GM19468 (cell line): ENCODE measurements at regions not wholly inside any gene's neighbourhood (a gene's known extent, or its start where the extent isn't known, plus 50 kb on each side); places are given as distances from the start of the nearest gene placed in this dataset.
"Not testable (repeated sequence)": the region's sequence is repeated elsewhere in the genome, so short reads cannot be mapped to it uniquely, and the experiment has no call there.

Experiments used
- ATAC-seq: cut with Tn5 transposase; IDR thresholded peaks from one replicate; pipeline ENCODE4 v1.9.1; 2021; ENCODE audit warnings: mild to moderate bottlenecking, moderate library complexity, moderate number of reproducible peaks; ENCODE audit not compliant: unreplicated experiment; ENCODE audit errors: extremely low read depth

DNA sequence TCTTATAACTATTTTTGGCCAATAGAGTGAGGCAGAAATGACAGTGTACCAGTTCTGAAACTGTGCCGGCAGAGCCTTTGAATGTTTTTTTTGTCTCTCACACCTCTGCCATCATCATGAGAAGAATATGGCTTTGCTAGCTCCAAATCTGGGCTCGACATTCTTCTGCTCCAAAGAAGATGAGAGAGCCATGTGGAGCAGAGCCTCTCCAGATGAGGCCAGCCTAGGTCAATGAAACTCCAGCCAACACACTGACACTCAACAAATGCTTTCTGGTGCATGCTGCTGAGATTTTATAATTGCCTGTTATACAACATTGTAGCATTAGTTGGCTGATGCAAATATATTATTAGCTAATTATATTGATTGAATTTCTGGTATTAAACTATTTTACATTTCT lies 154.7 kb downstream of the SLC38A4 start:
- ATAC-seq = no peak

DNA sequence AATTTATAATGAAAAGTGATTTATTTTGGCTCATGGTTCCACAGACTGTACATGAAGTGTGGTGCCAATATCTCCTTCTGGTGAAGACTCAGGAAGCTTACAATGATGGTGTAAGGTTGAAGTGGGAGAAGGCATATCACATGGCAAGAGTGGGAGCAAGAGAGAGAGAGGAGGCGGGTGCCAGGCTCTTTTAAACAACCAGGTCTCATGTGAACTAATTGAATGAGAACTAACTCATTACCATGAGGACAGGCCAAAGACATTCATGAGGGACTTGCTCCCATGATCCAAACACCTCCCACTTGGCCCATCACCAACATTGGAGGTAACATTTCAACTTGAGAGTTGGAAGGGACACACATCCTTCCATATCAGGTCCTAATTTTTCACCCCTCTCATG lies 155.2 kb downstream of the SLC38A4 start:
- ATAC-seq = no peak

DNA sequence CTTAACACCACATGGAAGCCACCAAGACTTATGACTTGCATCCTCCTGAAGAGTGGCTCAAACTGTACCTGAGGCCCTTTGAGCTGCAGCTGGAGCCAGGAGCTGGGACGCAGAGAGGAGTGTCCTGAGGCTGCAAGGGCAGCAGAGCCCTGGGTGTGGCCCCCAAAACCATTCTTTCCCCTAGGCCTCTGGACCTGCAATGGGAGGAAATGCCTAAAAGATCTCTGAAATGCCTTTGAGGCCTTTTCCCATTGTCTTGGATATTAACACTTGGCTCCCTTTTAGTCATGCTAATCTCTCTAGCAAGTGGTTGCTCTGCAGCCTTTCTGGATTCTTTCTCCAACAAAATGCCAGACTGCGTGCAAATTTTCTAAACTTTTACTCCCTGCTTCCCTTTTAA lies 156.1 kb downstream of the SLC38A4 start:
- ATAC-seq = no peak

DNA sequence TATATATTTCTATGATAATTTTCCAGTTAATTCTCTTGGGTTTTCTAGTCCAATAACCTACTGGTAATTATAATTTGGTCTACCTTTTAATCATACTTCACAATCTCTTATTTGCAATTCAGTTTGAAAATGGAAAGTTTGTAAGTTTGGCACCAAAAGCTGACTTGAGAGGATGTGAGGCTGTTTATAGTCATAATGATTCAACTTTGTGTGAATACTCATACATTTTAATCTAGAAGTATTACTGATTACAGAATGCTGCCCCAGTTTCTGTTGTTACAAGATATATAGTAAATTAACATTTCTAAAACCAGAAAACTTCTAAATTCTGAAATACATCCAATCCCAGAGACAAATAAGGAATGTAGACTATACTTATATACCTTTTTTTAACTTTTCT lies 158.2 kb downstream of the SLC38A4 start:
- no peak for ATAC-seq

DNA sequence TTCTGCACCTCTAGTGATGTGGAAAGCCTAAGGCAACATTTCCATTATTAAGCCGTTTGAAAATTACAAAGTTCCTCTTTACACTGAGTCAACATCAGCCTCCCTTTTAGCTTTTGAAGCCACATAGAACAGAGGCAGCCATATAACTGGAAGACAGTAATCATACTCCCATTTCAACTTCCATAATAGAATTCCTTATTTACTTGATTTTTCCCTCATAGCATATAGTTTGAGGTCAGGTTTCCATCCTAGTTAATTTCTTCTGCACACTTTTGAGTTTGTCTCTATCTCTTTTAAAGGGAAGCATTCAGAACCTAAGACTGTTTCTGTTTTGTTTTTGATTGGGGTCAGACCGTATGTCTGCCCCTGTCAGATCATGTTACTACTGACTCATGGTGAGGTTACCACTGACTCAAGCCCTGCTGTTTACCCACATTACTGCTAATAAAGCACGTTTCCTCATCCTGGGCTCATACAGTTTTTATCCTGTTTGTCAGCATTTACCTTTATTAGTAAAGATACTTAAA lies 161.0 kb downstream of the SLC38A4 start:
- ATAC-seq = no peak

DNA sequence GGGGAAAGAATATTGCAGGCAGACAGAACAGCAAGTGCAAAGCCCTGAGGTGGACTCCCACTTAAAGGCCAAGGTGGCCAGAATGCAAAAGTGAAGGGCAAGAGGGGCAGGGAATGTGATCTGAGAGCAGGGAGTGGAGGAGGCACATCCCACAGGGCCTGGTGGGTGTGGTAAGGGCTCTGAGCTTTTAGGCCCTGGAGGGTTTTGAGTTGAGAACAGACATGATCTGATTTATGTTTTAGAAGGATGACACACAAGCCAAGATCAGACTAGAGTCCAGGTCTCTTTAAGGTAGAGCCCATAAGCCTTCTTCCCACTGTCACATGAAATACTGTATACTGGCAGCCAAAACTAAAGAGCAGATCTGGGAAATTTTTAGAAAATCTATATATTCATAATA lies 162.5 kb downstream of the SLC38A4 start:
- ATAC-seq = no peak

DNA sequence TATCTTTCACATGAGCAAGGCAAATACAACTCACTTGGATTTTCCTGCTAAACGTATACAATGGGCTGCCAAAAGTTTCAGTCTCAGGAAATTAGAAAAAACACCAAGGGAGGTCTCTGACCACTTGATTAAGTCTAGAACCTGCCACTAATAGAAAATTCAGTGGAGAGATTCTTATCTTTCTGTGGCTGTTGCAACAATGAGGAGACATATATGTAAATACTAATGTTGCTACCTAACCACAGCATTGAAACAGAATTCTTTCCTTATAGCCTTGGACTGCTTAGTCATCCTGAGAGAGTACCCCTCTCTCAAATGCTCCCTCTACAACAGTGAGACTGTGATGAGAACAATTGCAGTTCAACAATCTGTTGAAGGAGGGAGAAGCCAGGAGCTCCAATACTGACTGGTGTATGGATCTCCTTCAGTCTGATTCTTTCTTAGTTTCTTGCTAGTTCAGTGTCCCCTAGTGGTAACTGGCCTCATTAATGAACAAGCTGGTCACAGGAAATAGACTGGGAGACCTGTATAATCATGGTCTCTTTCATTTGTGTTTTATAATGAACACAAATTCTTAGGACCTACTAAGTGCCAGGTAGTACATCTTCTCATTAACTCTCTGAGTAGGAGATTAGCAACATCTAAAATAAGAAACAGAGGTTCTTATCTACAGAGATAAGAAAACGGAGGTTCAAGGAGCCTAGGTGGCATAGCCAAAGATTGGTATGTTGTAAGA lies 164.5 kb downstream of the SLC38A4 start:
- ATAC-seq = peak; percentile 69

DNA sequence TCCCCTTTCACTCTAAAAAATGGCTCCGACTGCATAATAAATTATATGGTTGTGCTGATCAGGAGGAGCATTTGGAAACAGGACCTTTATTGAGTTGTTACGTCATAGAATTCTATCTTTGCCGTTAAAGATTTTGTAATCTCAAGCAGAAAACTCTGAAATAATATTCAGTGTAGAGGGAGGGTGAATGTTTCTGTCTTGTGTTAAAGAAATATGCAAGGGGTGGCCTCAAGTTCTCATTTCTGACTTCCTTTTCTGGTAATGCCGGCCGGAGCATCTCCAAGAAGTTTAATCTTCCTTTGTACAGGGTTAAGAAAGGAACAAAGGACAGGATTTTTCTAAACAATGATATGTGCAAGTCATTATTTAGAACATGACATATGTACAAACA lies 165.1 kb downstream of the SLC38A4 start:
- no peak for ATAC-seq

DNA sequence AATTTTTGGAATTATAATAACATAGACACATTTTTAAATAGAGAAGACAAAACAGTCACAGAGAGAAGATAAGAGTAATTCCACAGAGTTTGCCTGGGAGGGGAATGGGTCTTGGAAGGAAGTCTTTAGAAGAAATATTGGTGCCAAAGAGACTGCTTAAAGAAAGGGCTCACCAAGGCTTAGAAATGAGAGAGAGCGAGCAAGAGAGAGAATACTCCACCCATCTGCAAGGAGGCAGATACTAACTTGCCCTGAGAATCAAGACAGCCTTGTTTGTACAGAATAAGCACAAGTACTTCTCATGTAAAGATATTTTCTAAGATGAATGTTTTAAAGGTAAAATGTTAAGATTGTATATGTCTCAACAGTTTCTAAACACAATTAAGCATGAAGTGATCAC lies 165.5 kb downstream of the SLC38A4 start:
- no peak for ATAC-seq

DNA sequence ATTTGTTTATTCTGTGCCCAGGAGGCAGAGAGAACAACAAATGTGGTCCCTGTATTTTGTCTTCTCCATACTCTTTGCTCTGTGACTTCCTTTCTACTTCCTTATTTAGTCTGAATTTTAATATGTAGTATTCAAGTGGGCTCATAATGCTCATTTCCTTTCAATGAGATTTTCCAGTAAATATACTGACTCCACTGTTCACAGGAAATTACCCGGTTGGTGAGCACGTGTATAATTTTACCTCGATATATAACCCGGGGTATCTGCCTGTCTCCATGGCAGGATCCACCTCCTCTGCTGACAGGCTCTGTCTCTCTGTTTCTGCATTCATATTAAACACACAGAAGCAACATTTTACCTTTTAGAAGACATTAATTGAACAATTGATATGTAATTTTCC lies 166.0 kb downstream of the SLC38A4 start:
- no peak for ATAC-seq

DNA sequence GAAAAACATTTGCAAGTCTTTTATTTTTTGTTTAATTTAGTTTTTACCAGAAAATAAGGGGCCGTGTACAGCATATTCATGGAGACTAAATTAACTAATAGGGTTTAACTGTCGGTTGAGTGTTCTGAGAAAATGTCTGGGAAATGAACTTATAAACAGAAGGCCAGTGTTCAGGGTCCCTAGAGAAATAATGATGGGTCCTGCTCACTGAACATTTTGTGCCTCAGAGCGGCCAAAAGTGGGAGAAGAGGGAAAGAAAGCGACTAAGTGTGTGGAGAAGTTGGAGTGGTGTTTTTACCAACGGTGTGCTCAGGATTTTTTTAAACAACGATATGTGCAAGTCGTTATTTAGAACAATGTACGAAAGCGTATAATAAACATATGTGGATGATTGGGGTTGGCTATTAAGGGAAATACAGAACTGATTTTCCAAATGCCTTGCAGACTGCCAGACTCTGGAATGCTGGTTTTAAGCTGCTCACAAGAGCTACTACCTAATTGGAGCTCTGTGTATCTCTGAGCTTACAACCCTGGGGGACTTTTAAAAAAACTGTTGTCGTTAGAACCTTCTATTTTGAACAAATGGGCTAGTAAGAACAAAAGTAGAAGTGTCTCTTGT lies 166.7 kb downstream of the SLC38A4 start:
- ATAC-seq = no peak

DNA sequence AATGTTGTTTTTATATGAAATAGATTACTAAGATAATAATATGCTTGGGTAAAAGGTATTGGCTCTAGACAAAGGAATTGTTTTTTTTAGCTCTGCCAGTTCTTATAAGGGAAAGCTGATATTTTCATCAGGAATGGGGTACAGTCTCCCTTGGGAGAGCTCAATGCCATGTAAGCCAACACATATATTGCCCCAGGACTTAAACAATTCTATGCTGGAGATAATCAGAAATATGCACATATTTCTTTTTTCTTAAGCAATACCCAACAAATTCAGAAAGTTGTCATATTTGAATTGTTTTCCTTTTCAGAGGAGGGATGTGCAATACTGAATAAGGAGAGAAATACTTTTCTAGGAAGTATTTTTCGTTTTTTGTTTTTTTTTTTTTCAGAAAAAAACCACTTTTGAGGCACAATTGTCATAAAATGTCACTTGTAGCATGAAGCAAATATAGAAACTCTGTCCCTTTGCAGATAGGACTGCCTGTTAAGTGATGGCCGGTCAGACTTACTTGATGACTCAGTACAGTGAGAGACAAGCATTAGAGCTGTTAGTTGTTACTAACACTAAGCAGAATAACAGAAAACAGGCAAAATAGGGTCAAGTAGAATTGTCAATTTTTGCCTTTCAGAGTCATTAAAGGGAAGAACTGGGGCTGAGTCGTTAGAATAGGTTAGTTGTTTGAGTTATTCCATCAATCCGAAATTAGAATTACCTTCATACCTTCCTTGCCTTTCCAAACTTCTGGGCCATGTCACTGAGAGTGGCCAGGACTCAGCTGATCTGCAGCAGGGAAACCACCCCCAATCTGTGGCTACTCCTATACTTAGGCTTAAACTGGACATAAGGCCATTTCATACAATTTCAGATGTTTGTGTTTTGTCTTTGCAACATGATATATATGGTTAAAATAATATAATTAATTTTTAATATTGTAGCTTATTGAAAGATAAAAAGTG lies 168.1 kb downstream of the SLC38A4 start:
- no peak for ATAC-seq

DNA sequence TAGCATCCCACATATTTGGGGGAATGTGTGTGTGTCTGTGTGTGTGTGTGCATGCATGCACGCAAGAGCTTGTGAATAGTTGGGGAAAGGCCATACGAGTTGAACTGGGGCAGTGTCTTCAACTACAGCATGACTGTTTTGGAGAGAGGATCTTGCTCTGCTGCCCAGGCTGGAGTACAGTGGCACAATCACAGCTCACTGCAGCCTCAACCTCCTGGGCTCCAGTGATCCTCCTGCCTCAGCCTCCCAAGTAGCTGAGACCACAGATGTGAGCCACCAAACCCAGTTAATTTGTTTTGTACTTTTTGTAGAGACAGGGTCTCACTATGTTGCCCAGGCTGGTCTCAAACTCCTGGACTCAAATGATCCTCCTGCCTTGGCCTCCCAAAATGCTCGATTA lies 169.8 kb downstream of the SLC38A4 start:
- not testable (repeated sequence) for ATAC-seq

DNA sequence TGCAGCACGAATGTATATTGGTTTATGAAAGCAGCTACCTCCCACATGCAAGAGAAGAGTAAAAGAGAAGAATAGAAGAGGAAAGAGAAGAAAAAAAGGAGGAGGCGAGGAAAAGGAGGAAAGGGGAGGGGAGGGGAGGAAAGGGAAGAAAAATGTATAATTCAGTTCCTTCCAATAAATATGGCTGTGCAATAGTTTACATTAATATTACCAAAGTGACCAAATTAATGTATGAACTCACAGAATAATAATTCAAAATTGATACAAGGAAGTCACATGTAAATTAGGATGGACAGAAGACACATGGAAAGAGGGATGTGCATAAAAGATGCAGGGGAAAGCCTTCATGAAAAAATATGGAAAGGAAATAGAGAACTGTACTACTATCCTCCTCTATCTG lies 172.5 kb downstream of the SLC38A4 start:
- ATAC-seq = no peak

DNA sequence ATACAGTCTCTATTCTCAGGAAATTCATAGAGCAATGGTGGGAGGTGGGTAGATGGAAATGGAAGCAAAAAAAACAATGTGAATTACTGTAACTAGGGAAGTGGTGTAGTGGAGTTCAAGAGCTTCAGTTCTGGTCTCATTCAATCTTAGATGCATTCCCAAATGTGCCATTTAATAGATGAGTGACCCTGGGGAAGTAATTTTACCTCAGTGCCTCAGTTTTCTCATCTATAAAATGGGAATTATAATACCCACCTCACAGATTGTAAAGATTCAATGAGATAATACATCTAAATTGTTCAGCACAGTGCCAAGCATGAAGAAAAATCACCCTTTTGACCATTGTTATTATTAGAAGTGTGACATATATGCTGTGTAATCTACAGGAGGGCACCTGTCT lies 173.1 kb downstream of the SLC38A4 start:
- ATAC-seq = no peak

DNA sequence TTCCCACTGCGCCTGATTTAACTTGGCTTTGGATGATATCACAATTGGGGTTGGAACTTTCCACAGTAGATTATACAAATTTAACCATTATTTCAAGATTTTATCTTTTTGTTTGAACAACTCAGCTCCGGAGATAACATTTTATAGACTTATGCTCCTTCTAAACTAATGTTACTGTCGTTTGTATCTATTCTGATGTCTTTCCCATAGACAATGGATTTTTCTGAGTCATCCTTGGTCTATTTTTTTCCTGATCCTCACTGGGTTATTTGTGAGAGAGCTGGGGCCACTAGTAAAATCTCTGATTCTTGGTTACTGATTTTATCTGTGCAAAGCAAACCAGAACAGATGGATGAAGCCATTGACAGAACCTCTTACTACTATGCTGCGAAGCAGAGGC lies 175.1 kb downstream of the SLC38A4 start:
- ATAC-seq = no peak

DNA sequence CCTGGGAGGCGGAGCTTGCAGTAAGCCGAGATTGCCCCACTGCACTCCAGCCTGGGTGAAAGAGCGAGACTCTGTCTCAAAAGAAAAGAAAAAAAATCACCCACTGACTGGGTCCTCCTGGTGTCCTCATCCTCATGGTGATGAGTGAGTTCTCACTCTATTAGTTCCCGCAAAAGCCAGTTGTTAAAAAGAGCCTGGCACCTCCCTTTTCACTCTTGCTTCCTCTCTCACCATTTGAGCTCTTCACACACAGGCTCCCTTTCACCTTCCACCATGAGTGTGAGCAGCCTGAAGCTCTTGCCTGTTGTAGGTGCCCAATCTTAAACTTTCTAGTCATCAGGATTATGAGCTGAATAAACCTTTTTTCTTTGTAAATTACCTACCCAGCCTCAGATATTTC lies 176.4 kb downstream of the SLC38A4 start:
- ATAC-seq = no peak

DNA sequence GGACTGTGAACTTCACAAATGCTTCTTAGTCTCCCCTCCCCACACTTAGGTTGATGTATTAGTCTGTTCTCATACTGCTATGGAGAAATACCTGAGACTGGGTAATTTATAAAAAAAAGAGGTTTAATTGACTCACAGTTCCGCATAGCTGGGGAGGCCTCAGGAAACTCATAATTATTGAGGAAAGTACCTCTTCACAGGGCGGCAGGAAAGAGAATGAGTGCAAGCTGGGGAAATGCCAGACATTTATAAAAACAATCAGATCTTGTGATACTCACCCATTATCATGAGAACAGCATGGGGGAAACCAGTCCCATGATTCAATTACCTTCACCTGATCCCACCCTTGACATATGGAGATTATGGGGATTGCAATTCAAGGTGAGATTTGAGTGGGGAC lies 178.8 kb downstream of the SLC38A4 start:
- ATAC-seq = no peak

DNA sequence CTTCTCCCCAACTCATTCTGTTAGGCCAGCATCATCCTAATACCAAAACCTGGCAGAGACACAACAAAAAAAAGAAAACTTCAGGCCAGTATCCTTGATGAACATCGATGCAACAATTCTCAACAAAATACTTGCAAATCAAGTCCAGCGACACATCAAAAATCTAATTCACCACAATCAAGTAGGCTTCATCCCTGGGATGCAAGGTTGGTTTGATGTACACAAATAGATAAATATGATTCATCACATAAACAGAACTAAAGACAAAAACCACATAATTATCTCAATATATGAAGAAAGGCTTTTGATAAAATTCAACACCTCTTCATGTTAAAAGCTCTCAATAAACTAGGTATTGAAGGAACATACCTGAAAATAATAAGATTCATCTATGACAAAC lies 184.1 kb downstream of the SLC38A4 start:
- not testable (repeated sequence) for ATAC-seq

DNA sequence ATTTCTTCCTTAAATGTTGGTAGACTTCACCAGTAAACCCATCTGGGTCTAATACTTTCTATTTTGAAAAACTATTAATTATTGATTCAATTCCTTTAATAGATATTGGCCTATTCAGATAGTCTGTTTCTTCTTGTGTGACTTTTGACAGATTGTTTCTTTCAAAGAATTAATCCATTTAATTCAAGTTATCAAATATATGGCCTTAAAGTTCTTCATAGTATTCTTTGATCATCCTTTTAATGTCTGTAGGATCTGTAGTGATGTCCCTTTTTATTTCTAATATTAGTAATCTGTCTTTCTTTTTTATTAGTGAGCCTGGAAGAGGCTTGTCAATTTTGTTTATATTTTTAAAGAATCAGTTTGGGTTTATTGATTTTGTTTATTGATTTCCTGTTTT lies 190.0 kb downstream of the SLC38A4 start:
- no peak for ATAC-seq
